Right renal cortex interstitium (tissue), 3 donors: ENCODE measurements at regions not wholly inside any gene's neighbourhood (a gene's known extent, or its start where the extent isn't known, plus 50 kb on each side); places are given as distances from the start of the nearest gene placed in this dataset.

Experiments
- DNase-seq, 3 donors: peaks; one replicate each; pipeline ENCODE4 v3.0.0-alpha.2; 2013; ENCODE audit warnings: low read depth in 3 of 3, low spot score in 2 of 3

- DNase-seq, result no peak
These were observed 827.9 kb downstream of the BCL11B start for GRCh38 chr14:98444077-98444476.

DNA sequence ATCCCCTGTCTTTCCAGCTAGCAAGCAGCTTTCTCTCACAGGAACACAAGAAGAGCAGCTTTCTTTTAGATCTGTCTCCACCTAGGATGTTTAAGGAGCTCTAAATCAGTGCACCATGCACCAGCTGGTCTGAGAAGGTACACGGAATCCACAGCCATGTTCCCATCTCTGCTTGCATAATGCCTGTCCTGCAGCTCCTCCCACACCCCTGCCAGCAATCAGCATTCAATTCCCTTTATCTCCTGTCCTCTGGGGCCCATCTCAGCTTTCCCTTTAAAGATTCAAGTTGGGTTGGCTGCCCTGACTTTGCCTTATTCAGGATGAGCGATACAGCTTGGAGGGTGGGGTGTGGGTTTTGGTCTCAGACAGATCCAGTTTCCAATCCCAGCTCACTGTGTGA is 826.3 kb downstream of the BCL11B start:
- no peak for DNase-seq

DNA sequence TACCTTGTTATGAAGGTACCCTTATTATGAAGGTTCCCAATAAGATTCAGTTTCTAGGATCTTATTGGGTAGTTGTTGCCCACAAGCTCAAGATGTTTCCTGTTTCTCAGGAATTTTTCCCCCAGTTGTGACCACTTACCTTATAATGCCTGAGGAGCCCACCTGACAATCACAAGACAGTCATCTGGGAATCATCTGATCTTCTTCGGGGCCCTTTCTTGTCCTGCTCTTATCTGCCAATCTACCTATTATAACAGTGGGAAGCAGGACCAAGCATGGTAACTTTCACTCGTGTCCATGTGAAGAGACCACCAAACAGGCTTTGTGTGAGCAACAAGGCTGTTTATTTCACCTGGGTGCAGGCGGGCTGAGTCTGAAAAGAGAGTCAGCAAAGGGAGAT is 825.5 kb downstream of the BCL11B start:
- no peak for DNase-seq

GRCh38 chr14:98456231-98456630 is 815.8 kb downstream of the BCL11B start:
- DNase-seq, result no peak

GRCh38 chr14:98458702-98459101 is 813.3 kb downstream of the BCL11B start:
- no peak for DNase-seq

- no peak for DNase-seq
These were observed 809.1 kb downstream of the BCL11B start for GRCh38 chr14:98462908-98463307.

DNA sequence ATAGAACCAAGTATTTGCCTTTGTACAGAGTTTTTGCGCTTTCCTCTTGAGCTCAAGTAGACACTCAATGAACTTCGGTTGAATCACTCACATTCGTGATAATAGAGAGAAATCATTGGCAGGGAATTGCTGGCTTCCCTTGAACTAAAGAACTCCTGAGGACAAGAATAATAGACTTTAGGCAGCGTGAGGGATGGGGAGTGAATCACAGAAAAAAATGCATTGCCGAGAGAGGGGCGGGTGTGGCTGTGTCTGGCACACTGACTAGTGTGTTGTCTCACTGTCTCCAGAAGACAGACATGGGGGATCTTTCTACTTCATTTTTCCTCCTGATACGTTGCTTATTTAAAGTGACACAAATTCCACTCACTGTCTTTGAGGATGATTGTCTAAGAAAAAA is 805.2 kb downstream of the BCL11B start:
- no peak for DNase-seq

DNA sequence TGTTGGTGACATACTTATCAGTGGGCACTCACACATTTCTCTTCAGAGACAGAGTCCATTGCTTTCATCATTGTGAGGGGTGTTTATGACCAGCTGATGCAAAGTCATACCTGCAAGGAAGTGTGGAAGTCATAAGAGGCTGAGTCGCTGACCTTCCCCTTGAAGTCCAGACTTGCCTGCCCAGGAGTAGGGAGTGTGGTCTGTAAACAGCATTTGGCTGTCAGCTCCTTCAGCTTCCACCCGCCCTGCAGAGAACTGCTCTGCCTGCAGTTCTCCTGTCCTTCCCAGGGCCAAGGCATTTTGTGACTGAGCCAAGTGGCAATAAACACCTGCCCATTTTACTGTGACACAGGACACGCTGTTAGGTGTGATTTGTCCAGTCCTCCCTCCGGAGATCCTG is 801.3 kb downstream of the BCL11B start:
- no peak for DNase-seq

GRCh38 chr14:98474900-98475299 is 797.1 kb downstream of the BCL11B start:
- no peak for DNase-seq

DNA sequence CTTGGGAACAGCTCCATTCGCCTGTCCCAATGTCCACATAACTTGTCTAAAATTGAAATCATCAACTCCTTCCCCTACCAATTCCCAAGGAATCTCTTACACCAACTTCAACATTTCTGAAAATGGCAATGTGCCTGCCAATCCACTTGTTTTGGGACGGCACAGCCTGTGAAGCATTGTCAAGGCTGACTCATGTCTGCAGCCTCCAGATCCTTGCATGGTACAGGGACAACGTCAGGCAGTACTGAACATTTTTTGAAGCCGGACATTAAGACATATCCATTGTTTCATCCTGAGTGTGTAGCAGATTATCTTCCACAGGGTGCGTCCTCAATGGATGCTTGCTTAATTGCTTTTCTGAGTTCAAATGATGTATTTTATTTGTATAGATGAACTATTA is 794.1 kb downstream of the BCL11B start:
- DNase-seq, result no peak

DNA sequence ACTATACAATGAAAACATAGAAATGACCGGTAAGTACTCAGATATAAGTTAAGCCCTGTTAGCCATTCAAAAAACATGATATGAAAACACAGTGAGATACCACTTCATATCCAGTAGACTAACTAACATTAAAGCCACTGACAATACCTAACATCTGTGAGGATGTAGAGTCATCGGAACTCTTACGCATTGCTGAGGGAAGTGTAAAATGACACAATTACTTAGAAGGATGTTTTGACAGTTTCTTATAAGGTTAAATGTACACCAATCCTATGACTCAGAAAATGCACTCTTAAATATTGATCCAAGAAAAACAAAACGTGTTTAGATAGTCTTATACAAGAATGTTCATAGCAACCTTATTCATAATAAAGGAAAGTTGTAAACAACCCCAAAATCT is 782.9 kb downstream of the BCL11B start:
- no peak for DNase-seq

DNA sequence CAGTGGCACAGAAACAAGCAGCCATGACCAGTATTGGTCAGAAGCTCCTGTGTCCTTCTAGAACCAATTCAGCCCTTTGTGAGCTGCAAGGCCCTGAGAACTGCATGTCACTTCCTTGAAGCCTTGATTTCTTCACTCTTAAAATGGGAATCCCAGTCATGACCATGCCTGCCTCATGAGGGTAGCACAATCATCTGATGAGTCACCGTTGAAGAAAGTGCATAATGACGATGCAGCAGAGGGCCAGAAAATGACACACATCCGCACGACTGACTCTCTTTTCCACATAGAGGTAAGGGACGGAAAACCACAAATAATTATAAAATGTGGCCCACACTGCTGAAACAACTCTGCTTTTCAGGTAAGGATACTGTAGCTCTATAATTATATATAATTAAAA is 777.4 kb downstream of the BCL11B start:
- no peak for DNase-seq

DNA sequence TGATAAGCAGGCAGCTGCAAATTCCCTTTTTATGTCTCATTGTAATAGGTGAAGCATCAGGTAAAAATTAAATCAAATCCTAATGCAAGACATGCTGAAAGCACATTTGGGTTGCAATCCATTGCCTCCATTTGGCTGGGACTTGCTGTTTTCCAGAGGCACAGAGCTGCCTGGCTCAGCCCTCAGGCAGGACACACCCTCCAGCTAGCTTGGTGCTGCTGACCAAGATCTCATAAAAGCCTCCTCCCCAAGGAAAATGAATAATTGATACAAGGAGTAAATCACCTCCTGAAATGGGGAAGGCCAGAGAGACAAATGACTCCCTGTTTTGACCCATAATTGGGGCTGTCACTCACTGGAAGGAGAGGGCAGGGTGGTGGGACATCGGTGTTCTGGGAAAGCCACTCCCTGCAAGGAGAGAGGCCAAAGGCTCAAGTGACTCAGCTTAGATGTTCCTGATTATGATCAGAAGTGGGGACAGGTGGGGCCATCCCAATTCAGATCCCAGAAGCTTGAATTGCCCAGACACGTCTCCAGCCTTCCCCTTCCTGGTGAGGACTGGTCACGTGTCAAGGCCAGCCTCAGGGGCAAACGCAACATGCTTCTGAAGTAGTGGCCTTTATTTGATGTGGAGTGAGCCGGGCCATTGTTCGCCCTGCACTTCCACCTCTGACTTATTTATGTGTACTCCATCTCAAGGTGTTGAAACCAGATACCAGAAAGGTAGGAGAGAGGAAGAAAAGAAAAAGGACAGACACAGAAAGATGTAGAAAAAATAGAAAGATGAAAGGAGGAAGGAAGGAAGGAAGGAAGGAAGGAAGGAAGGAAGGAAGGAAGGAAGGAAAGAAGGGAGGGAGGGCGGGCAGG is 773.7 kb downstream of the BCL11B start:
- no peak for DNase-seq

GRCh38 chr14:98501335-98501734 is 770.7 kb downstream of the BCL11B start:
- no peak for DNase-seq

DNA sequence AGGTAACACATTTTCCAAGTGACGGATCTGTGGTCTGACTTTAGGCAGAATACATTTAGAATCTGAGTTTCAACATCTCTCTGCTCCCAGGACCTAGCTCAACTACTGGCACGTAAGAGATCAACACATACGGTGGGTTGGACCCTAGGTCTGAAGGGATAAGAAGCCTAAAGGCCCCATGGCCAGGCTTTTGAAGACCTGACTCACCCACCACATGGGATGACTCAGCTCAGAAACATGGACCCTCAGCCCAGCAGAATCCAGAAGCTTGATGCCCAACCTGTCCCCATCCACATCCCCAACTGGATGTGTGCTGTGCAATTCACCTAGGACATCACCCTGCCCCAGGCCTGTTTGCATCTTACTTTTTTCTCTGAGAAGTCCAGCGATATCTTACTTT is 770.2 kb downstream of the BCL11B start:
- DNase-seq, result no peak

DNA sequence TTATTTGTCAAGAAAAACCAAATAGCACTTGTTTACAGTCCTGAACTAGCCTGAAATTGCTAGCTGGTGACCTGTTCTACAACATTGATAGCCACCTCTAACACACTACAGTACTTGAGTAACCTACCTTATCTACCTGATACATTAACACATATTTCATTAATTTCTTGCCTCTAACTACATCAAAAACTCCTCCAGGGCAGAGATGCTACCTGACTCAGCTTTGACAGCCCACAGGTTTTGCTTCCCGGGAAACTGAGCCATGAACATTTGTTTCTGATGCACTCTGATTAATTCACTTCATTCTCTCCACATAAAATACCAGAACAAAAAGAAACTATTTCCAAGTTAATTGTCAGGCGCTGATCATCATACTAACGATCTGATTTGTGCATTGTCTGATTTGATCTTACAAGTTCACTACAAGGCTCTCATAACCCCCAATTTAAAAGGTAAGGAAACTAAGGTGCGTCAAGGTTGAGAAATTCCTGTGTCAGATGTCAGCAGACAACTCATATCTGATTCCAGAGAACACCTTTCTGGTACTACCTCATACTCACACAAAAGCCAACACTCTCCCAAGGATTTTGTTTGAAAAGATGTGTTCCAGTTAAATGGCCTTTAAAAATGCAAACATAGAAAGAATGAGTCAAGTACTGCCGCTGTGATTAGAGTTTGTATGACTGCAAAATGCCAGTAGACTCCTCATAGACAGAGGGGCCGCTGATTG is 768.7 kb downstream of the BCL11B start:
- DNase-seq, result no peak

DNA sequence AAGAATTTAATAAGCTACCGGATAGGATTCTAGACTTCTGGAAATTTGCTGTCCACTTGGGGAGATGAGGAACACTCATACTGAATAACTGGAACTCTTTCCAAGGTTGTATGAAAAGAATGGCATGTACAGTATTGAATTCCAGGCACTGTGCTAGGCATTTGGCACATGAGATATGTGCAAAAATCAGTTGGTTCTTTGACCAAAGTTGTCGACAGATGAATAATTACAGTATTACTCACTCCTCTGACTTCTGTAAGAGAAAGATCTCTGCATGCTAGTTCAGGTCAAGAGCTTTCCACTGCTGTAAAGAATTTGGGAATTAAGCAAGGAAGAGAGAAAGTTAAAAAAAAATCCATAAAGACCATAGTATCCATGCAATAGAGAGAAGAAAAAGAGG is 764.7 kb downstream of the BCL11B start:
- no peak for DNase-seq

GRCh38 chr14:98510392-98510791 is 761.6 kb downstream of the BCL11B start:
- no peak for DNase-seq

DNA sequence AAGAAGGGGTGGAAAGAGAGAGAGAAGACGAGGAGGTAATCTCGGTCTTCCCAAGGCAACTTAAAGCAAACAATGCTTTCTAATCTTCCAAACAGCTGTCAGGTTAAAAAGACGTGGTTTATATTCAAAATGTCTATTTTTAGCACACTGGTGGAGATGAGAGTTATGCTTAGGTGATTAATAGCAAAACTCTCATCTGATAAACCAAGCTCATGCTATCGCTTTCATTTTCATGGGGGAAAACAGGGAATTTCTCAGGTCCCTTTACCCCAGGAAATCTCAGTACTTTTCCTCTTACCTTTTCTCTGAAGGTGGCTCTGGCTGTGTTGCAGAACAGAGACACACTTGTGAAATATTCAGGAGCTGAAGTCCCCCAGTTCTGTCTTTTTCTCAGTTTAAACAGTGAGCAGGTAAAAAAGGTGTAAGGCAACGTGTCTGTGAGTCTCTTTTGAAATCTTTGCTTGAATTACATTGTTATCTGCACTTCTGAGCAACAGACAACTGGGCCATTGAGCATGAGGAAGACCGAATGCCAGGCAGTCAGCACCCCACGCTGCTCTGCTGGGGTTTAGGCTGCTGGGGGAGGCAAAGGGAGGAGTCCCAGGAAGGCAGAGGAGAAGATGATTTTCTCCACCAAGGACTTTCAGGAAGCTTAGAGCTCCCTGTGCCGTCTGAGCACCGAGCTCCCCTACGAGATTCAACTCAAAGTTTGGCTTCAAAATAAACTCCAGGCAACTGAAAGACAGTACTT is 759.3 kb downstream of the BCL11B start:
- DNase-seq, result no peak

DNA sequence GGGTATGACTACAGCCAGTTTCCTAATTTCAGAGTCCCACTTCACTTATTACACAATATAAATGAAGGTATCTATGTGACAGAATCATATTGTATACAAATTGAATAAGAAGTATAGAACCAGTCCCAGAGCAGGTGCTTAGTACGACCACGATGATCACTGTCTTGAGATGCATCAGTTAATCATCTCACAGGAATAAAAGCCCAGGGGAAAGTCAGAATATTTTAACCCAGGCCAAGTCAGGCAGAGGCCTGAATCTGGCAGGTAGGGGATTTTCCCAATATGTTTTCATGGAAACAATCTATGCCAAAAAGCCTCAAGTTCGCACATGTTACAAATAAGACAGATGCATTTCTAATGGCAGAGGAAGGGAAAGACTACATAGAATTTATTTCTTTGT is 758.4 kb downstream of the BCL11B start:
- DNase-seq, result no peak

DNA sequence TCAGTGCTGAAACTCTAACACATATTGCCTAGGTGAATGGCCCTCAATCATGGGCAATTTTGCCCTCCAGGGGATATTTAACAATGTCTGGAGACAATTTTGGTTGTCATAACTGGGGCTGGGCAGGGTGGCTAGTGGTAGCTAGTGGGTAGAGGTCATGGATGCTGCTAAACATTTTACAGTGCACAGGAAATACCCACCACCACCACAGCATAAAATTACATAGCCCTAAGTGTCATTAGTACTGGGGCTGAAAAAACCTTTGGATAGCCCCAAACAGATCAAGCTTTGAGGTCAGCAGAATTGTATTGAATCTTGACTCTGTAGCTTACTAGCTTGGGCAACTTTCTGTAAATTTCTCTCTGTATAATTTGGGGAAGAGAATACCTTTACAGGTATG is 758.0 kb downstream of the BCL11B start:
- DNase-seq, result no peak

DNA sequence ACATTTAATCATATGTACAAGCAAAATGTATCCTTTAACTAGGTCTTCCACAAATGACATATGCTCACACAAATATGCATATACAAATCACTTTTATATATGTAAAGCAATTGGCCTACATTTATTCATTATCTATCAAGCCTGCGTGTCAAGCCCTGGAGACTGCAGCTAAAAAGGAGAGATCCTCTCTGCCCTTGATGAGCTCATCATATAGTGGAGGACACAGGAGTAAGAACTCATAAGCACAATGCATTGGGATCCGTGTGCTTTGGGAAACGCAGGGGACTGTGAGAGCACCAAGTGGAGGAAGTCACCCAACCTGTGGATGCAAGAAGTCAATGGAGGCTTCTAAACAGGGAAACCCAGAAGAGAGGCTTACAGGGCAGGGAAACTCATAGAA is 735.7 kb downstream of the BCL11B start:
- DNase-seq, result no peak
